ENCODE measurements at regions not wholly inside any gene's neighbourhood (a gene's known extent, or its start where the extent isn't known, plus 50 kb on each side); places are given as distances from the start of the nearest gene placed in this dataset.
"Not testable (repeated sequence)": the region's sequence is repeated elsewhere in the genome, so short reads cannot be mapped to it uniquely, and the experiment has no call there.

GRCh38 chr6:140500849-140501248, 1126.4 kb upstream of the CITED2 start:
- in situ Hi-C loops (cut with MboI; ENCODE audit: low pct_unique_long_range_greater_than_20kb, low sequenced_read_pairs, unreplicated experiment) = no loop called here
- TF ChIP-seq CTCF (IDR thresholded peaks at IDR 0.05; ENCODE audit: extremely low read depth, insufficient read depth, missing control alignments) = no peak
- DNase-seq (ENCODE audit: low spot score) = no peak

DNA sequence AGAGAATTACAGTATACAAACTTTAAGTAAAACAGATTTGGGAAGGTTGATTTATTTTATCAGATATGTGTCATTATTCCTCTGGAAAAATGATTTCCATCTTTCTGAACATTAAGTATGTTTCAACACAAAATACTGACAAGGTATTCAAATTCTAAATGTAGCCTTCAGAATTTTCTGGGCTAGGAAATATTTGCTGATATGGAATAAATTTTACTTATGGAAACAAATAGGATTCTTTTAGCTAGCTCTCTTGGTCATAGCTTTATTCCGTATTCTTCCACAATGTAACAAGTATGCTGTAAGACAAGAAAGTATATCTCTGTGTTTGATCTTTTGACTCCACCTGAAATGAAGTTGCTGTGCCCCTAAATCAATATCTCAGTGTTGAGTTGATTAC, 1125.2 kb upstream of the CITED2 start:
- in situ Hi-C loops (cut with MboI; ENCODE audit: low pct_unique_long_range_greater_than_20kb, low sequenced_read_pairs, unreplicated experiment) = no loop called here
- no peak for TF ChIP-seq CTCF (IDR thresholded peaks at IDR 0.05; ENCODE audit: extremely low read depth, insufficient read depth, missing control alignments)

GRCh38 chr6:140494321-140495108, 1120.1 kb upstream of the CITED2 start:
- no peak for DNase-seq (ENCODE audit: low spot score)
- TF ChIP-seq CTCF (IDR thresholded peaks at IDR 0.05; ENCODE audit: extremely low read depth, insufficient read depth, missing control alignments) = no peak
- in situ Hi-C loops (cut with MboI; ENCODE audit: low pct_unique_long_range_greater_than_20kb, low sequenced_read_pairs, unreplicated experiment) = no loop called here

More for the DNA sequence above, 1125.2 kb upstream of the CITED2 start:
- no peak for DNase-seq (ENCODE audit: low spot score)

DNA sequence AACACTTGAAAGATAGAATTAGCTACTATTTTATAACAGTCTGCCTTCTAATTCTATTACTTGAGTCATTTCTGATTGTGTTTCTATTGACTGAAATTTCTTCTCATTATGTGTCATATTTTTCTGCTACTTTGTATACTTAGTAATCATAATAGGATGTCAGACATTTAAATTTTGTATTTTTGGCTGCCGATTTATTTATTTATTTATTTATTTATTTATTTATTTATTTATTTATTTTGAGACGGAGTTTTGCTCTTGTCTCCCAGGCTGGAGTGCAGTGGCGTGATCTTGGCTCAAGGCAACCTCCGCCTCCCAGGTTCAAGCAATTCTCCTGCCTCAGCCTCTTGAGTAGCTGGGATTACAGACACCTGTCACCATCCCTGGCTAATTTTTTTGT, 1119.0 kb upstream of the CITED2 start:
- DNase-seq (ENCODE audit: low spot score); in situ Hi-C loops (cut with MboI; ENCODE audit: low pct_unique_long_range_greater_than_20kb, low sequenced_read_pairs, unreplicated experiment): not testable (repeated sequence)

DNA sequence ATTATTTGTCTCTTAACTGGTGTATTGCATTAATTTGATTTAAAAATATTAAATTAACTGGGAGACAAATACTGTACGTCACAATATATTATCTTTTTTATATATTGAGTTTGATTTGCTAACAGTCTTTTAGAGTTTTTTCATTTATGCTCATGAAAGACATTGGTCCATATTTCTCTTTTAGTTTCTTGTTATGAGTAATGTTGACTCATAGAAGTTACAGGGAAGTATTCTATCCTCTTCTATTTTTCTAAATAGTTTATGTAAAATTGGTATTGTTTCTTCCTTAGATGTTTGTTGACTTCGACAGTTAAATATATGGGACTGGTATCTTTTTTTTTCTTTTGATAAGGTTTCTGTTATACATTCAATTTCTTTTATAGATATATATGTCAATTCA, 1115.6 kb upstream of the CITED2 start:
- in situ Hi-C loops (cut with MboI; ENCODE audit: low pct_unique_long_range_greater_than_20kb, low sequenced_read_pairs, unreplicated experiment) = no loop called here

GRCh38 chr6:140487586-140487985, 1113.1 kb upstream of the CITED2 start:
- no peak for DNase-seq (ENCODE audit: low spot score)
- TF ChIP-seq CTCF (IDR thresholded peaks at IDR 0.05; ENCODE audit: extremely low read depth, insufficient read depth, missing control alignments) = no peak
- in situ Hi-C loops (cut with MboI; ENCODE audit: low pct_unique_long_range_greater_than_20kb, low sequenced_read_pairs, unreplicated experiment) = no loop called here

More for the DNA sequence above, 1115.6 kb upstream of the CITED2 start:
- TF ChIP-seq CTCF (IDR thresholded peaks at IDR 0.05; ENCODE audit: extremely low read depth, insufficient read depth, missing control alignments) = no peak
- no peak for DNase-seq (ENCODE audit: low spot score)

DNA sequence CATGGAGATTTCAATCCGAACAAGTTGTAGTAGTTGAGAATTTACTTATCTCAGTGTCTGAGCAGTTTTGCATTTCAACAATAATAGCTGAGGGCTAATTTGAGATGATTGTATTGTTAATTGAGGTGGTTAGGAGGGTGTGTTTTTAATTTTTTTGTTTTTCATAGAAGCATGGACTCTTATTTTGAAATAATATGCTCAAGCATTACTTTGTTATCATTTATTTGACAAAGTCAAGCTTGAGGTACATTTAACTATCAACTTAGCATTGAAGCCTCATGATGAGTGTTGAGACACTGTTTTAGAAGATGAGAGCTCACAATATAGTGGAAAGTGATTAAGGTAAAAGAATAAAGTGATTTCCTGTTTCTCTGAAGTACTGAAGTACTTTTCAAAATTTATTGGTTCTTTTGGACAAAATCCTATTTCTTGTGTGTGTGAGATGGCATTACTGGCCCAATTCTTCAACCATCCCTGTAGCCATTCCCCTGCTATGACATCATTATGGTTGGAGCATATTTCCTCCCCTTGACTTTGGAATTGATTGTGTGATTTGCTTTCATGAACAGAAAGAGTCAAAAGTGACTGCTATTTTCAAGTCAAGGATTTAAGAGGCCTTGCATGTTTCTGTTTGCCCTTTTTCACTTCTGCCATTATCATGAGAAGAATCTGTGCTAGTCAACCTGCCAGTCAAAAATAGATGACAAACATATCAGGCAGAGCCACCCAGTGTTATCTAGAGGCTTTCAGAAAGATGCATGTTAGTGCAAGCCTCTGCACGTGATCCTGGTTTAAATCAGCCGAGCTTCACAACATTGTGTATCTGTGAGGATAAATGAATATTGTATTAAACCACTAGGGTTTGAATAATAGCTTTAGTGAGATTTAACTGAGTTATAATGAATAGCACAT, 1112.3 kb upstream of the CITED2 start:
- TF ChIP-seq CTCF (IDR thresholded peaks at IDR 0.05; ENCODE audit: extremely low read depth, insufficient read depth, missing control alignments) = no peak
- in situ Hi-C loops (cut with MboI; ENCODE audit: low pct_unique_long_range_greater_than_20kb, low sequenced_read_pairs, unreplicated experiment) = no loop called here
- no peak for DNase-seq (ENCODE audit: low spot score)
